GM19463 (cell line): ENCODE measurements at regions not wholly inside any gene's neighbourhood (a gene's known extent, or its start where the extent isn't known, plus 50 kb on each side); places are given as distances from the start of the nearest gene placed in this dataset.
"Not testable (repeated sequence)": the region's sequence is repeated elsewhere in the genome, so short reads cannot be mapped to it uniquely, and the experiment has no call there.

Source experiments
- ATAC-seq: cut with Tn5 transposase; IDR thresholded peaks from one replicate; pipeline ENCODE4 v1.9.1; 2021; ENCODE audit warnings: mild to moderate bottlenecking, moderate library complexity; ENCODE audit not compliant: unreplicated experiment

- not testable (repeated sequence) for ATAC-seq
These were observed 135.2 kb downstream of the FAM72B start for GRCh38 chr1:121048769-121049443.

DNA sequence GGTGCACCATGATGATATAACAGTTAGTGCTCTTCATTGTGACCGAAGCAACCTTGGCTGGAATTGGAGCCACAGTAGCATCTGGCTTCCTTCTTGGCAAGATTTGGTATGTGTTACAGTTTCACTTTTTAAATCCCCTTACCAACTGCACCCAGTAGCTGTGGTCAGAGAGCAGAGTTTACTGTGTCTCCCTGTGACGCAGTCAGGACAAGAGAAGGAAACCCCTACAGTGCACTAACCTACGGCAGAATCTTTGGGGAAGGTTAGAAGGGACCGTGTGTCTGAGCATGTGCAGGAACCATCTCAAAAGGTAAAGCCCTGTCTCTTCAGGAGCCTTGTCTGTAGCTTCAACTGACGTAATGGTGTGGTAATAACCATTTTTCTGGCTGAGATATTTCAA is 134.0 kb downstream of the FAM72B start:
- ATAC-seq, result not testable (repeated sequence)

DNA sequence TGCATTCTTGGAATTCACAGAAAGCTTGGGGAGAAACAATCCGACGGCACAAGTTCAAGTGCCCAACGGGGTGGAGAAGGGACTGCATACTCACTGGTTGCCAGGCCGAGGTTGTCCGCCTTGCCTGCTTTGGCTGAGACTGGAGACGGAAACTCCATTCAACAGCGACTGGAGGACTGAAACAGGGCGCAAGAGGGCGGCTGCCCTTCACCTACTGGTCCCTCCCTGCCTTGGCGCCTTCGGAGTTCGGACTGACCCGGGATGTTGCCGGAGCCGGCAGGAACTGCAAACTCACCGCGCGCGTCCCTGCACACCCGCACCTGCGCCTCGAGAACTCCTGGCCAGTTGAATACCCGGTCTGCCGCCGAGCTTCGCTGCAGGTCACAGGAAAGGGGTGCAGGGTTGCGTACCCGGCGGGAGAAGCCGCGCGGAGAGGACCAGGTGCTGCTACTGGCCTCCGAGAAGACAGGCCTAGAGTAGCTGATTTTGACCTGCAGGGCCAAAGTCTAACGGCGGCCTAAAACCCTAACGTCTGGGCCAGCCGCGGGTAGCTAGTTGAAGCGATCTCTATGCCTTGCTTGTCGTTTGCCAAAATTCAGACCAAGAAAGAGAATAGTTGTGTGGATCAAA is 132.9 kb downstream of the FAM72B start:
- not testable (repeated sequence) for ATAC-seq

DNA sequence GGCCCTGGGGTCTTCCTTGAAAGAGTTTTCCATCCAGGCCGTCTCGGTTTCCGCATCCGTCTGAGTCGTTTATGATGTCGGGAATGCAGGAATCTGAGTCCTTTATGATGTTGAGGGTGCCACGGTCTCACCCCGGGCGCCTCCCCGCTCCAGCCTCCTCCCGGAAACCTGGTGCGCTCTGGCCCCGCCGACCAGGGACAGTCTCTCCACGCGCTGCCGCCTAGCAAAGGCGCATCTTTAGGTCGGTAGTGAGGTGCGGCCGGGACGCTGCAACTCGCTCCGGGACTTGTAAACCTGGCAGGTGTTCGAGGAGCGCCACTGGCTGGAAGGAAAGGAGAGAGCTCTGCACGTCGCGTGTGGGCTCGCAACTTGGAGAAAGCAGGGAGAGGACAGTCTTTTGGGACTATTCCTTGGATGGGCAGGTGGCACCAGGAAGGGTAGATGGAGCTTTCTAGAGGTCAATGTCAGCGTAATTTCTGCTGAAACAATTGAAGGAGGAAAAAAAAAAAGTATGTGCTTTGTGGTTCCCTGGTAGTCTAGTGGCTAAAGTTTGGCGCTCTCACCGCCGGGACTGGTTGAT is 132.0 kb downstream of the FAM72B start:
- not testable (repeated sequence) for ATAC-seq

- not testable (repeated sequence) for ATAC-seq
These were observed 129.2 kb downstream of the FAM72B start for GRCh38 chr1:121054928-121055327.

GRCh38 chr1:121066925-121067324 is 117.2 kb downstream of the FAM72B start:
- ATAC-seq, result not testable (repeated sequence)

DNA sequence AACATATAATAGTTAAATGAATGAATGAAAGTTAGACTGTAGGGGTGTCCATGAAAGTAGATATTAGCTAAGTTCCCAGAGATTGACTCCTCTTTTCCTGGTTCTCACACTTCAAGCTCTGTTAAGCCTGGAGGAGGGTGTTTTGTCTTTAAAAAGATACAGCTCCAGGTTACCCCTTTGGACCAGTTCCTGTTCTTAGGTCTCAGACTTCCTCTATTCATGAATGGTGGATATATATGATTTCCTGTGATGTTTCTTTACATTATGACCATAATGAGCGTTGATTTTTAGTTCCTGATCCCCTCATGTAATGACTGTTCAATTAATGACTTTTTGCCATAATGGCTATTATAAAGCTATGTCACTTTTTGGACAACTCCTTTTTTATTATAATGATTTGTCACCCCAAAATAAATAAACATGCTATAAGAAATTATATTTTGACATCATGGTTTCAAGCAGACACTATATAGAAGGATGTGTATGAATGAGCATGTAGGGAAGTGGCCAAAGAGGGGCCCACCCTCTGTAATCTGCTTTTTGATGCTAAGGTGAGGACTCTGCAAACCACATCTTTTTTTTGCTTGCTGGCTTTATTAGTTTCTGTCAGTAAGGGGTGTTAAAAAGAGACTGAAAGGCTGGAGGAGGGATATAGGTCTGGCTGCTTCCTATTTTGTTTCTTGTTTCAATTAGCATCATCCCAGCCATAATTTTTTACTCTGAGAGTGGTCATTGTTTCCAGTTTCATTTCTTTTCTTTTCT is 115.2 kb downstream of the FAM72B start:
- ATAC-seq, result not testable (repeated sequence)

DNA sequence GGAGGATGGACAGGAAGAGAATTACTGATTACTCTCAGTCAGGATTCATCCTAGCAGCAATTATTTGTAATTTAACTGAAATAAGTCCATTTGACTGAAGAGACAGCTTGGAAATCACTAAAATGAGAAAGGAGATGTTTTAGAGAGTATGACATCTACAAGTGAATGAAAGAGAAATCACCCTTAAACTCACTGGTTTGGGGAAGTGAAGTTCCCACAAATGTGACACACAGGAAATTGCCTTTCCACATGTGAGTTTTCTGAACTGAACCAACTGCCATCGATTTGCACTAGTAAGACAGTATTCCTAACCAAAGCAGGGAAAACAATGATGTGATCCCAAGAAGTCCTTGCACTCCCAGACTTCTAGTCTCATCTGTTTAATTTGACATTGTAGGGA is 110.3 kb downstream of the FAM72B start:
- not testable (repeated sequence) for ATAC-seq

GRCh38 chr1:121075254-121075805 is 108.8 kb downstream of the FAM72B start:
- not testable (repeated sequence) for ATAC-seq

GRCh38 chr1:121076674-121077073 is 107.5 kb downstream of the FAM72B start:
- peak; percentile 98 for ATAC-seq

- ATAC-seq, result not testable (repeated sequence)
These were observed 104.5 kb downstream of the FAM72B start for GRCh38 chr1:121079655-121080054.

DNA sequence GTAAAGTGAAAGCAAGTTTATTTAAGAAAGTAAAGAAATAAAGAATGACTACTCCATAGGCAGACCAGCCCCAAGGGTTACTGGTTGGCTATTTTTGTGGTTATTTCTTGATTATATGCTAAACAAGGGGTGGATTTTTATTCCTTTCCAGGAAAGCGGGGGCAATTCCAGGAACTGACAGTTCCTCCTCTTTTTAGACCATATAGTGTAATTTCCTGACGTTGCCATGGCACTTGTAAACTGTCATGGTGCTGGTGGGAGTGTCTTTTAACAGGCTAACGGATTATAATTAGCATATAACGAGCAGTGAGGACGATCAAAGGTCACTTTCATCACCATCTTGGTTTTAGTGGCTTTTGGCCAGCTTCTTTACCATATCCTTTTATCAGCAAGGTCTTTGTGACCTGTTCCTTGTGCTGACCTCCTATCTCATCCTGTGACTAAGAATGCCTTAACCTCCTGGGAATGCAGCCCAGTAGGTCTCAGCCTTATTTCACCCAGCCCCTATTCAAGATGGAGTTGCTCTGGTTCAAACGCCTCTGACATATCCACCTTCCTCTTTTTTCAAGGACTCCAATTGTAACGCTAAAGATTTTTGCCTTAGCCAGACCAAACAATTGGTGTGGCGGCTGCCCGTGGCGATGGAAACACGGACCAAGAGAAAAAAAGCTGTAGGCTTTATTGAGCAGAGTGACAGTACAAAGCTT is 103.8 kb downstream of the FAM72B start:
- ATAC-seq, result not testable (repeated sequence)

DNA sequence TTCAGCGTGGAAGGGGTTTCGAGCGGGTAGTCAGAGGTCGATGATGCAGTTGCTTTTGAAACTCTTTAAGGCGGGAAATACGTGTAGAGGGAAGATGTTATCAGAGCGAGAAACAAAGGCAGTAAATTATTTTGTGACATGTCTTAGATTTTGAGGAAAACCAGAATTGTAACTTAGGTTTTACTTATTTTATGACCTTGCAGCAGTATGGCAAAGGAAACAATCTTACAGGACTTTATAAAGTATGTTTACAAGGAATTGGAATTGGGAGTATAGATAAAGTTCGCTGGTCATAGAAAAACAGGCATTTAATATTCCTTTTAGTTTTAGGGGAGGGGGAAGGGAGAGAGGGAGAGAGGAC is 103.3 kb downstream of the FAM72B start:
- not testable (repeated sequence) for ATAC-seq

GRCh38 chr1:121081625-121082199 is 102.4 kb downstream of the FAM72B start:
- not testable (repeated sequence) for ATAC-seq

- not testable (repeated sequence) for ATAC-seq
These were observed 101.1 kb downstream of the FAM72B start for GRCh38 chr1:121082995-121083394.

DNA sequence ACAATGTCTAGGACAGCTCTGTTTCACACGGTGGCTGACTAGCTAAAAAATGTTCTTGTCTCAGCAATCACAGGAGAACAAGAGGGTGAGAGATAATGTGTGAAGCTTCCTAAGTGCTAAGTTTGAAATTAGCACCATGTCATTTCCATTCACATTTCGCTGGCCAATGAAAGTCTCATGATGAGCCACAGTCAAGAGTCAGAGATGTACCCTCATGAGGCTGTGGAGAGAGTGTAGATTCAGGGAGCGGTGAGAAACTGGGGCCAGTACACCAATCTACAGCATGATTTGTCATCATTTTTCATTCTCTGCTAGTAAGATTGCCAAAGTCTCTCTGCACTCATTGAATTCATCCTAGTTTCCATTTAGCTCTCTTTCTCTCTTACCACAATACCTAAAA is 97.9 kb downstream of the FAM72B start:
- ATAC-seq, result not testable (repeated sequence)

GRCh38 chr1:121087221-121087620 is 96.9 kb downstream of the FAM72B start:
- not testable (repeated sequence) for ATAC-seq

DNA sequence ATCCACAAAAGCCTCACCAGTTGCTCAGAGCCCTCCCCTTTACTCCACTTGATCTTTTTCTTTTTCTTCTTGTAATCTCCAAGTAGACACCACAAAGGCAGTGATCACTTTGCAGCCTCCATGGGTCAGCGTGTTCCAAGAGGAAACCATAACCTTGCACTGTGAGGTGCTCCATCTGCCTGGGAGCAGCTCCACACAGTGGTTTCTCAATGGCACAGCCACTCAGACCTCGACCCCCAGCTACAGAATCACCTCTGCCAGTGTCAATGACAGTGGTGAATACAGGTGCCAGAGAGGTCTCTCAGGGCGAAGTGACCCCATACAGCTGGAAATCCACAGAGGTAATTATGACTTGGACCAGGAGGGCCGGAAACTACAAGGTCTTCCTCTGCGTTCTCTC is 95.6 kb downstream of the FAM72B start:
- not testable (repeated sequence) for ATAC-seq

DNA sequence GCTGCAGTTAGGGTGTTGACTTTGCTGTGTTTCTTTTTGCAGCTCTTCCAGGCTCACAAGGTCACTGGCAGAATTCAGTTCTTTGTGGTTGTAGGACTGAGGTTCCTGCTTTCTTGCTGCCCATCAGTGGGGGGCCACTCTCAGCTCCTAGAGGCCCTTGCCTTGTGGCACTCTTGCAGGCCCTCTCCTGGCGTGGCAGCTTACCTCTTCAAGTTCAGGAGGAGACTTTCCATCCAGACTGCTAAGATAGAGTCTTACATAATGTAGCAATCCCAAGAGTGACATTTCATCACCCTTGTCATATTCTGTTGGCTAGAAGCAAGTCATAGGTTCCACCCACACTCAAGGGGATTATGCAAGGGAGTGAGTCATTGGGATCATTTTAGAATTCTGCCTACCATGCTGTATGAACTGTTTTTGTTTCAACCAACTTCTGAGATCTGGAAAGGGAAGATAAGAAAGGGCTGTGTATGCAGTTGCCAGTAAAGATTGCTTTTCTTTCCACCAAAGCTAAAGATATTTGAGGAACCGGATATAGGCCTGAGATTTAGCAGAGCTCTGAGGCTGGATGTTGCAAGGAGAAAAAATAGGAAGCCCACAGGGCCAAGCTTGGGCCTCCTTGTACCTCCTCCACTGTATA is 91.7 kb downstream of the FAM72B start:
- ATAC-seq, result not testable (repeated sequence)

GRCh38 chr1:121095014-121095413 is 89.1 kb downstream of the FAM72B start:
- ATAC-seq, result not testable (repeated sequence)
